ENCODE measurements at regions not wholly inside any gene's neighbourhood (a gene's known extent, or its start where the extent isn't known, plus 50 kb on each side); places are given as distances from the start of the nearest gene placed in this dataset.

DNA sequence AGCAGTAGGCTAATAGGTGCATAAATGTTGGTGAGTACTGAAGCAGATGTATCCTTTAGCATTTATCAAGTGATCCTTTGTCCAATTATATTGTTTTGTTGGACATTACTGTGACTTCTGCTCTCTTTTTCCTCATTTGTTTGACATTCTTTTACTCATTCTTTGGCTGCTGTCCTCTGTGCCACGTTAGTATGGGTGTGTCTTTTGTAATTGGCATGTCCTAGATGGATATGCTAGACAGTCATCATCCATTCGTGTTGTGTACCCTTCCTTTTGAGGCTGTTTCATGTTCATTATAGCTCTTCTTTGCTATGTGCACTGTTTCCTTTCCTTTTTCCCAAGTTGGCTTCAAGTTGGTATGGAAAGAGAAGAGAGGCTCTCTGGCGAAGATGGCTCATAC is 284.7 kb downstream of the CYP26B1 start:
- TF ChIP-seq, protein P1, sequence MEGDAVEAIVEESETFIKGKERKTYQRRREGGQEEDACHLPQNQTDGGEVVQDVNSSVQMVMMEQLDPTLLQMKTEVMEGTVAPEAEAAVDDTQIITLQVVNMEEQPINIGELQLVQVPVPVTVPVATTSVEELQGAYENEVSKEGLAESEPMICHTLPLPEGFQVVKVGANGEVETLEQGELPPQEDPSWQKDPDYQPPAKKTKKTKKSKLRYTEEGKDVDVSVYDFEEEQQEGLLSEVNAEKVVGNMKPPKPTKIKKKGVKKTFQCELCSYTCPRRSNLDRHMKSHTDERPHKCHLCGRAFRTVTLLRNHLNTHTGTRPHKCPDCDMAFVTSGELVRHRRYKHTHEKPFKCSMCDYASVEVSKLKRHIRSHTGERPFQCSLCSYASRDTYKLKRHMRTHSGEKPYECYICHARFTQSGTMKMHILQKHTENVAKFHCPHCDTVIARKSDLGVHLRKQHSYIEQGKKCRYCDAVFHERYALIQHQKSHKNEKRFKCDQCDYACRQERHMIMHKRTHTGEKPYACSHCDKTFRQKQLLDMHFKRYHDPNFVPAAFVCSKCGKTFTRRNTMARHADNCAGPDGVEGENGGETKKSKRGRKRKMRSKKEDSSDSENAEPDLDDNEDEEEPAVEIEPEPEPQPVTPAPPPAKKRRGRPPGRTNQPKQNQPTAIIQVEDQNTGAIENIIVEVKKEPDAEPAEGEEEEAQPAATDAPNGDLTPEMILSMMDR (IDR thresholded peaks at IDR 0.05): no peak

DNA sequence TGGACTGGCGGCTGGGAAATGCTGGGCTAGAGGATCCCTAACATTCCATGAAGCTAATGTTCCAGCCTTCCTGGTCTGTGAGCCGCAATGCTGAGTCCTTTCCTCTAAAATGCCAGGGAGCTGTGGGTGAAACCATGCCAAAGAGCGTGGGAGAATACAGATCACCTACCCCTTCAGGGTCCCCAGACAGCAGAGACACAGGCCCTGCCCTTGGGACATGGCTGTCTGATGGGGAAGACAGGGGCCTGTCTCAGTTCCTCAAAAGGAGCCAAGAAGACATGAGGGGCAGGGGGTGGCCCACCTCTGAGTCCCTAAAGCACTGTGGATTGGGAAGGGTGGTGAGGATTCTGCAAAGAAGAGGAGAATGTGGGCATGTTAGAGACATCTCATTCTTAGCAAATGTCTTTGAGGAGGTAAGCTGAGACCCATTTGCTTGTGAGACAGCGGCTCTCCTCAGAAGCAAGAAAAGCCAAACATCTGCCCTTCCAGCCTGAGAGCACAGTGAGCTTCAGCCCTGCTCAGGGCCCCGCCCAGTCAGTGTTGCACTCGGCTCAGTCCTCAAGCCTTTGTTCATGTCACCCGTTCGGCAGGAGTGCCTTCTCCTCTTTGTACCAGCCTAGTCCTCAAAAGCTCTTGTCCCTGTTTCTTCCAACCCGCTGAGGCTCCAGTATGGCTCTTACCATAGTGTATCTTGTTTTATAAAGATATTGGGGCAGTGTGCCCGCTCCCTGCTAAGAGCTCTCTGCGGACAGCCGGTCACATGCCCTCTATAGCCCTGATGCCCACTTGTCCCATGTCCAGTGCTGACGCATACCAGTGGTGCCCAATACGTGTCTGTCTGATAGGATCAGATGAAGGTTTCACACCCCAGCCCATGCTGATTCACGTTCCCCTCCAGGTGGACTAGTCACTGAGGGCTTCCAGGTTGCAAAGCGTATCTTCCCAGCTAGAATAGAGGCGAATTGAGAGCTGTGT is 286.2 kb downstream of the CYP26B1 start:
- Mint-ChIP-seq H3K27ac (no peak overlapping the region), H3K9me3 (no peaks in the 10 kb centered on the region), H3K4me3 (no peak overlapping the region), H3K27me3 (no peaks in the 10 kb centered on the region), H3K36me3 (ENCODE audit: low read depth) (no peaks in the 10 kb centered on the region), H3K4me1 (ENCODE audit: low read depth) (no peaks in the 10 kb centered on the region)
- intact Hi-C loops (cut with micrococcal nuclease): no loop called here
- TF ChIP-seq, protein P1 (IDR thresholded peaks at IDR 0.05): no peak
- ChIA-PET CTCF (no interaction called here), POLR2A (no interaction called here)
- ATAC-seq (no peak), DNase-seq (no peak)

More for the DNA sequence above, 284.7 kb downstream of the CYP26B1 start:
- no peaks in the 10 kb centered on the region for H3K4me1 Mint-ChIP-seq (ENCODE audit: low read depth)
- DNase-seq: no peak
- ChIA-PET POLR2A (no interaction called here), CTCF (no interaction called here)
- no peak overlapping the region for H3K4me3 Mint-ChIP-seq
- intact Hi-C loops (cut with micrococcal nuclease): no loop called here
- no peaks in the 10 kb centered on the region for H3K27me3 Mint-ChIP-seq
- H3K27ac Mint-ChIP-seq: no peak overlapping the region
- ATAC-seq: no peak
- H3K9me3 Mint-ChIP-seq: no peaks in the 10 kb centered on the region
- no peaks in the 10 kb centered on the region for H3K36me3 Mint-ChIP-seq (ENCODE audit: low read depth)

DNA sequence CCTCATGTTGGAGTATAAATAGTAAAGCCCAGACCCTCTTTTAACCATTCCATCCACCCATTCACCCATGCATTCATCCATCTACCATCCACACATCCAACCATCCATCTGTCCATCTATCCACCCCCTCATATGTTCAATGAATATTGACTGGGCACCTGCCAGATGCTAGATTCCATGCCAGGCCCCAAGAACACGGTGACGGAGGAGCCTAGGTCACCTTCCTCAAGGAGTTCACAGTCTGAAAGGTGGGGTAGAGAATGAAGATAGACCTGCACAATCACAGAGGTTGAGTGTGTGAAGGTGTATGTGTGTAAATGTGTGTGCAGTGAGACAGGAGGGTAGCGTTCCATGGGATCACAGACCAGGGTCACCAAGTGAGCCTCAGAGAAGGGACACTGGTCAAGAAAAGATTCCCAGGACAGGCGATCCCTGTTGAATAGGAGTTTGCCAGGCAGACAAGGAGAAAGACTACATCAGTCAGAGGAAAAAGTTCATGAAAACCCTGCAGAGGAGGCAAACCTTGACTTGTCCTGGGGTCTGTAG is 287.2 kb downstream of the CYP26B1 start:
- no peak for ATAC-seq
- CTCF ChIA-PET: no interaction called here
- no peak for DNase-seq
- Mint-ChIP-seq H3K36me3 (ENCODE audit: low read depth) (no peaks in the 10 kb centered on the region), H3K9me3 (no peaks in the 10 kb centered on the region), H3K27ac (no peak overlapping the region), H3K4me1 (ENCODE audit: low read depth) (no peaks in the 10 kb centered on the region), H3K27me3 (no peaks in the 10 kb centered on the region), H3K4me3 (no peak overlapping the region)
- TF ChIP-seq, protein P1 (IDR thresholded peaks at IDR 0.05): no peak
- POLR2A ChIA-PET: no interaction called here
- intact Hi-C loops (cut with micrococcal nuclease): no loop called here

DNA sequence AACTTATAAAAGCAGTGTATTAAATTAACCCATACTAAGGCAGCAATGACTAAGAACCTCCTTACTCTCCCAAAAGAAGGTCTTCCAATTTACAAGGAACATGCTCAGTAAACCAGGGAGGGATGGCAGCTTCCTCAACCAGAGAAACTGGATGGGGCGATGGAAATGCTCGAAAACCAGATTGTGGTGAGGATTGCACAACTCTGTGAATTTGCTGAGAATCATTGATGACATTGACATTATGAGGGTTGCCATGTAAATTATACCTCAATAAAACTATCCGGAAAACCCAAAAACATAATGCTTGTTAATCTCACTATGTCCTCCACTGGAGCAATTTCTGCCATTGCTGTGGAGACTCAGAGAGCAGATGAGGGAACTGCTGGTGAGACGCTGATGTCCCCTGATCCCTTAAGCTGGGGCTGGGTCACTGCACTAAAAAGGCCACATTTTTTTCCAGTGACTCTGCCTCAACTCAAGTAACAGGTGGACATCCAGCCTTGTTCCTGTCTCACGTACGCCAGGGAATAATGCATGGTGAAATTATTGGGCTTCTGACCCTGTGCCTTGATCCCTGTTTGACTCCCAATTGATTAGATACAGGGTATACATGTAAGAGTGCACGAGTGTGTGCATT is 288.3 kb downstream of the CYP26B1 start:
- TF ChIP-seq, protein P1 (IDR thresholded peaks at IDR 0.05): no peak
- Mint-ChIP-seq H3K27me3 (no peaks in the 10 kb centered on the region), H3K36me3 (ENCODE audit: low read depth) (no peaks in the 10 kb centered on the region), H3K27ac (no peak overlapping the region), H3K4me1 (ENCODE audit: low read depth) (no peaks in the 10 kb centered on the region), H3K4me3 (no peak overlapping the region), H3K9me3 (peaks cover 3% of the 10 kb centered on the region)
- ChIA-PET CTCF (no interaction called here), POLR2A (no interaction called here)
- intact Hi-C loops (cut with micrococcal nuclease): no loop called here
- no peak for DNase-seq
- no peak for ATAC-seq

DNA sequence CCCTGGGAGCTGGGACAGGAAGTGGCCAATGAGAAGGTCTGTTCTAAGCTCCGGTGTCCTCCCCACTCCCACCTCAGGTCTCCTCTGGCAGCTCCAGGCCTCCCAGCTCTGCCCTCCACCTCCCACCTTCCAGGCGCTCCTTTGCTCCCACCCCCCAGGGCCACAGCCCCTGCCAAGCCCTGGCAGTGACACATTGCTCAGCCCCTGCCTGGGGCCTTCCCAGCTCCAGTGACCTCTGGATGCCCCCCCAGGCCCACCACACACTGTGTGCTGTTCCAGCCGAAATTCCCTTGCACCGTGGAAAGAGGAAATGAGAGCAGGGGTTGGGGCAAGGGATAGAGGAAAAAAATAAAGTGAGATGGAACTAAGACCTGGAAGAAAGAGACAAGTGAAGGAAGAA is 289.6 kb downstream of the CYP26B1 start:
- Mint-ChIP-seq H3K36me3 (ENCODE audit: low read depth) (no peaks in the 10 kb centered on the region), H3K27me3 (no peaks in the 10 kb centered on the region), H3K4me1 (ENCODE audit: low read depth) (no peaks in the 10 kb centered on the region), H3K27ac (no peak overlapping the region), H3K4me3 (no peak overlapping the region), H3K9me3 (peaks cover 3% of the 10 kb centered on the region)
- intact Hi-C loops (cut with micrococcal nuclease): no loop called here
- TF ChIP-seq, protein P1 (IDR thresholded peaks at IDR 0.05): no peak
- no peak for ATAC-seq
- CTCF ChIA-PET: no interaction called here
- POLR2A ChIA-PET: no interaction called here
- DNase-seq: no peak
